GM12873 (cell line): ENCODE measurements at regions not wholly inside any gene's neighbourhood (a gene's known extent, or its start where the extent isn't known, plus 50 kb on each side); places are given as distances from the start of the nearest gene placed in this dataset.

Experiments
- CTCF ChIP-seq: IDR thresholded peaks from 2 replicates; pipeline ENCODE4 v1.5.1; 2012; ENCODE audit warnings: low read depth, mild to moderate bottlenecking, moderate library complexity, low read length, control low read depth; ENCODE audit not compliant: insufficient read depth; ENCODE audit errors: missing control alignments

- TF ChIP-seq CTCF: no peak
Measured at GRCh38 chr12:58321414-58321813, 380.0 kb downstream of the ATP23 start.

GRCh38 chr12:58323676-58324075, 382.3 kb downstream of the ATP23 start:
- TF ChIP-seq CTCF: no peak

- TF ChIP-seq CTCF: no peak
Measured at GRCh38 chr12:58325561-58325960, 384.2 kb downstream of the ATP23 start.

GRCh38 chr12:58326534-58326933, 385.2 kb downstream of the ATP23 start:
- no peak for TF ChIP-seq CTCF

- no peak for TF ChIP-seq CTCF
Measured at GRCh38 chr12:58341791-58342190, 400.4 kb downstream of the ATP23 start.

GRCh38 chr12:58342736-58343135, 401.4 kb downstream of the ATP23 start:
- no peak for TF ChIP-seq CTCF

- peak; percentile 57 for TF ChIP-seq CTCF
Measured at GRCh38 chr12:58346032-58346632, 404.8 kb downstream of the ATP23 start.
